Stimulated activated CD8-positive, alpha-beta memory T cell treated with anti-CD3 and anti-CD28 coated beads, Interleukin-4, amount 100 ng/mL, for 1 hour (primary cell): ENCODE measurements at regions not wholly inside any gene's neighbourhood (a gene's known extent, or its start where the extent isn't known, plus 50 kb on each side); places are given as distances from the start of the nearest gene placed in this dataset.

Experiments
- DNase-seq, 2 donors: peaks; one replicate each; pipeline ENCODE4 v3.0.0-alpha.2; 2020; ENCODE audit warnings: low read depth in 2 of 2, low spot score in 1 of 2

GRCh38 chr14:65872536-65872935, 460.0 kb downstream of the FUT8 start:
- DNase-seq: no peak

GRCh38 chr14:65877166-65877565, 464.6 kb downstream of the FUT8 start:
- DNase-seq: no peak

- no peak for DNase-seq
Measured at GRCh38 chr14:65877624-65878023, 465.1 kb downstream of the FUT8 start.

- no peak for DNase-seq
Measured at GRCh38 chr14:65878586-65878985, 466.1 kb downstream of the FUT8 start.

GRCh38 chr14:65879248-65880009, 466.9 kb downstream of the FUT8 start:
- DNase-seq: no peak

- no peak for DNase-seq
Measured at GRCh38 chr14:65880507-65880906, 468.0 kb downstream of the FUT8 start.

- DNase-seq: no peak
Measured at GRCh38 chr14:65881642-65882041, 469.1 kb downstream of the FUT8 start.

GRCh38 chr14:65888677-65889076, 476.1 kb downstream of the FUT8 start:
- DNase-seq: no peak

- DNase-seq: no peak
Measured at GRCh38 chr14:65892315-65892714, 479.8 kb downstream of the FUT8 start.

- DNase-seq: no peak
Measured at GRCh38 chr14:65900164-65900563, 487.6 kb downstream of the FUT8 start.

GRCh38 chr14:65901595-65901994, 489.1 kb downstream of the FUT8 start:
- no peak for DNase-seq

GRCh38 chr14:65904988-65905387, 492.5 kb downstream of the FUT8 start:
- no peak for DNase-seq

GRCh38 chr14:65906344-65906743, 493.8 kb downstream of the FUT8 start:
- DNase-seq: no peak

- DNase-seq: no peak
Measured at GRCh38 chr14:65906948-65907347, 494.4 kb downstream of the FUT8 start.

GRCh38 chr14:65910108-65910786, 497.7 kb downstream of the FUT8 start:
- DNase-seq: no peak

- no peak for DNase-seq
Measured at GRCh38 chr14:65915125-65915524, 502.6 kb downstream of the FUT8 start.

- no peak for DNase-seq
Measured at GRCh38 chr14:65916055-65916454, 503.5 kb downstream of the FUT8 start.

- DNase-seq: no peak
Measured at GRCh38 chr14:65920996-65921395, 508.5 kb downstream of the FUT8 start.

GRCh38 chr14:65922142-65922541, 509.6 kb downstream of the FUT8 start:
- no peak for DNase-seq

- no peak for DNase-seq
Measured at GRCh38 chr14:65926504-65926903, 514.0 kb downstream of the FUT8 start.

GRCh38 chr14:65926935-65927700, 514.6 kb downstream of the FUT8 start:
- no peak for DNase-seq

- peak; percentile 21 to 53 for DNase-seq
Measured at GRCh38 chr14:65927931-65928356, 515.4 kb downstream of the FUT8 start.
